Lower leg skin (tissue), 3 donors: ENCODE measurements at regions not wholly inside any gene's neighbourhood (a gene's known extent, or its start where the extent isn't known, plus 50 kb on each side); places are given as distances from the start of the nearest gene placed in this dataset.

Source experiments
- POLR2A ChIP-seq, 2 donors: fragments of 450-650 bp; IDR thresholded peaks; one replicate each; pipeline ENCODE4 v1.6.1; 2016 to 2017; ENCODE audit warnings: antibody characterized with exemption in 2 of 2, mild to moderate bottlenecking in 1 of 2, moderate library complexity in 1 of 2
- TF ChIP-seq, protein P1 (sequence below), 3 donors: fragments of 450-650 bp; IDR thresholded peaks; one replicate each; pipeline ENCODE4 v1.5.1; 2016; ENCODE audit warnings: antibody characterized with exemption in 3 of 3, mild to moderate bottlenecking in 3 of 3, moderate library complexity in 2 of 3

DNA sequence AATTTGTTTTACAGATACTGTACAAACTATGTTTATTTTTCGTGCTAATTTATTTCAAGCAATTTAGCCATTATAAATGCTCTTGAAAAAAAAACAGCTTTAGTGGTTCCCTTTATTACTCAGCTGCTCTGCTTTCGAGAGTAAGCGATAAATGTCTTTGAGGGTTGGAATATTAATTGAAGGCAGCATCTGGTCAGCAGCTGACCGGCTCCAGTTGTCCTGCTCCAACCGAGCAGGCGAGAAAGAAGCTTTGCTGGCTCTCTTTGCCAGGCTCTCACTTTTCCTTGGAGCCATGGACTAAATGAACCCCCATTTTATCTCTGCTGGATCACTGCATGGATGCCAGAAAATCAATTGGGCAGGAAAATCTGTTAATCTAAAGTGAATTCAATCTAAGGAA, 147.4 kb downstream of the LNPK start:
- TF ChIP-seq POLR2A (IDR thresholded peaks at IDR 0.05): no peak
- TF ChIP-seq, protein P1, sequence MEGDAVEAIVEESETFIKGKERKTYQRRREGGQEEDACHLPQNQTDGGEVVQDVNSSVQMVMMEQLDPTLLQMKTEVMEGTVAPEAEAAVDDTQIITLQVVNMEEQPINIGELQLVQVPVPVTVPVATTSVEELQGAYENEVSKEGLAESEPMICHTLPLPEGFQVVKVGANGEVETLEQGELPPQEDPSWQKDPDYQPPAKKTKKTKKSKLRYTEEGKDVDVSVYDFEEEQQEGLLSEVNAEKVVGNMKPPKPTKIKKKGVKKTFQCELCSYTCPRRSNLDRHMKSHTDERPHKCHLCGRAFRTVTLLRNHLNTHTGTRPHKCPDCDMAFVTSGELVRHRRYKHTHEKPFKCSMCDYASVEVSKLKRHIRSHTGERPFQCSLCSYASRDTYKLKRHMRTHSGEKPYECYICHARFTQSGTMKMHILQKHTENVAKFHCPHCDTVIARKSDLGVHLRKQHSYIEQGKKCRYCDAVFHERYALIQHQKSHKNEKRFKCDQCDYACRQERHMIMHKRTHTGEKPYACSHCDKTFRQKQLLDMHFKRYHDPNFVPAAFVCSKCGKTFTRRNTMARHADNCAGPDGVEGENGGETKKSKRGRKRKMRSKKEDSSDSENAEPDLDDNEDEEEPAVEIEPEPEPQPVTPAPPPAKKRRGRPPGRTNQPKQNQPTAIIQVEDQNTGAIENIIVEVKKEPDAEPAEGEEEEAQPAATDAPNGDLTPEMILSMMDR (IDR thresholded peaks at IDR 0.05): no peak
